Chondrocyte (in vitro differentiated cells): ENCODE measurements at regions not wholly inside any gene's neighbourhood (a gene's known extent, or its start where the extent isn't known, plus 50 kb on each side); places are given as distances from the start of the nearest gene placed in this dataset.
"Not testable (repeated sequence)": the region's sequence is repeated elsewhere in the genome, so short reads cannot be mapped to it uniquely, and the experiment has no call there.

Experiments used
- DNase-seq: peaks from one replicate; pipeline ENCODE4 v3.0.0; 2021; ENCODE audit warnings: mixed read lengths, low spot score
- H3K27ac Mint-ChIP-seq: one replicate; pipeline ENCODE4 v1.8.0; 2021; ENCODE audit warnings: mild to moderate bottlenecking, moderate library complexity, mixed read lengths; ENCODE audit not compliant: unreplicated experiment
- H3K27me3 Mint-ChIP-seq: 2 replicates; pipeline ENCODE4 v1.8.0; 2021; ENCODE audit warnings: low read depth, mixed read lengths
- H3K36me3 Mint-ChIP-seq: 2 replicates; pipeline ENCODE4 v1.8.0; 2021; ENCODE audit warnings: low read depth, mixed read lengths
- H3K4me1 Mint-ChIP-seq: 2 replicates; pipeline ENCODE4 v1.8.0; 2021; ENCODE audit warnings: low read depth, mild to moderate bottlenecking, mixed read lengths
- H3K4me3 Mint-ChIP-seq: one replicate; pipeline ENCODE4 v1.8.0; 2021; ENCODE audit warnings: mild to moderate bottlenecking, moderate library complexity, mixed read lengths; ENCODE audit not compliant: unreplicated experiment
- H3K9me3 Mint-ChIP-seq: 2 replicates; pipeline ENCODE4 v1.8.0; 2021; ENCODE audit warnings: low read depth, mixed read lengths
- CTCF ChIP-seq: fragments of 200-600 bp; sonication (generic); IDR thresholded peaks from 2 replicates; pipeline ENCODE4 v1.5.0; 2021; ENCODE audit warnings: antibody characterized with exemption, mild to moderate bottlenecking, moderate library complexity

GRCh38 chr13:50742968-50743367 is 100.5 kb downstream of the DLEU7 start:
- no peaks in the 10 kb centered on the region for H3K27me3 Mint-ChIP-seq
- peaks cover 2% of the 10 kb centered on the region for H3K36me3 Mint-ChIP-seq
- peaks cover 6% of the 10 kb centered on the region for H3K9me3 Mint-ChIP-seq
- TF ChIP-seq CTCF: no peak
- peaks cover 3% of the 10 kb centered on the region for H3K4me1 Mint-ChIP-seq
- no peak for DNase-seq
- H3K4me3 Mint-ChIP-seq: no peak overlapping the region
- no peak overlapping the region for H3K27ac Mint-ChIP-seq

- no peak for TF ChIP-seq CTCF
- H3K4me1 Mint-ChIP-seq: peaks cover 3% of the 10 kb centered on the region
- no peak overlapping the region for H3K27ac Mint-ChIP-seq
- H3K9me3 Mint-ChIP-seq: peaks cover 6% of the 10 kb centered on the region
- H3K36me3 Mint-ChIP-seq: peaks cover 2% of the 10 kb centered on the region
- H3K27me3 Mint-ChIP-seq: no peaks in the 10 kb centered on the region
- no peak for DNase-seq
- H3K4me3 Mint-ChIP-seq: no peak overlapping the region
These were observed 99.3 kb downstream of the DLEU7 start for GRCh38 chr13:50744116-50744660.

- peaks cover 6% of the 10 kb centered on the region for H3K36me3 Mint-ChIP-seq
- peaks cover 3% of the 10 kb centered on the region for H3K4me1 Mint-ChIP-seq
- TF ChIP-seq CTCF: peak; percentile 43
- no peak for DNase-seq
- no peak overlapping the region for H3K4me3 Mint-ChIP-seq
- no peaks in the 10 kb centered on the region for H3K27me3 Mint-ChIP-seq
- peaks cover 17% of the 10 kb centered on the region for H3K9me3 Mint-ChIP-seq
- H3K27ac Mint-ChIP-seq: no peak overlapping the region
These were observed 97.9 kb downstream of the DLEU7 start for GRCh38 chr13:50745542-50746115.

- Mint-ChIP-seq H3K27me3 (no peaks in the 10 kb centered on the region), H3K27ac (no peak overlapping the region), H3K36me3 (peaks cover 4% of the 10 kb centered on the region), H3K9me3 (peaks cover 11% of the 10 kb centered on the region), H3K4me3 (no peak overlapping the region), H3K4me1 (peaks cover 3% of the 10 kb centered on the region)
- TF ChIP-seq CTCF: no peak
- DNase-seq: no peak
These were observed 95.6 kb downstream of the DLEU7 start for GRCh38 chr13:50747737-50748350.

- Mint-ChIP-seq H3K9me3 (peaks cover 18% of the 10 kb centered on the region), H3K4me1 (peaks cover 14% of the 10 kb centered on the region)
- not testable (repeated sequence) for H3K27ac Mint-ChIP-seq, H3K36me3 Mint-ChIP-seq, DNase-seq, H3K4me3 Mint-ChIP-seq, H3K27me3 Mint-ChIP-seq
These were observed 90.3 kb downstream of the DLEU7 start for GRCh38 chr13:50753221-50753620.

- not testable (repeated sequence) for H3K27ac Mint-ChIP-seq, H3K27me3 Mint-ChIP-seq, H3K36me3 Mint-ChIP-seq, DNase-seq, H3K4me3 Mint-ChIP-seq
- peaks cover 16% of the 10 kb centered on the region for H3K4me1 Mint-ChIP-seq
- peaks cover 14% of the 10 kb centered on the region for H3K9me3 Mint-ChIP-seq
These were observed 87.4 kb downstream of the DLEU7 start for GRCh38 chr13:50755862-50756685.
